Activated CD4-positive, alpha-beta T cell treated with anti-CD3 and anti-CD28 coated beads, Interleukin-2, amount 10 ng/mL, durations not matched to agents 24 days and 14 days (primary cell): ENCODE measurements at regions not wholly inside any gene's neighbourhood (a gene's known extent, or its start where the extent isn't known, plus 50 kb on each side); places are given as distances from the start of the nearest gene placed in this dataset.

Experiments used
- DNase-seq: peaks from one replicate; pipeline ENCODE4 v3.0.0; 2022
- H3K27ac Mint-ChIP-seq: one replicate; pipeline ENCODE4 v1.8.0; 2022; ENCODE audit warnings: mild to moderate bottlenecking, mixed read lengths
- H3K27me3 Mint-ChIP-seq: one replicate; pipeline ENCODE4 v1.8.0; 2022; ENCODE audit warnings: mixed read lengths
- H3K36me3 Mint-ChIP-seq: one replicate; pipeline ENCODE4 v1.8.0; 2022; ENCODE audit warnings: low read depth, mild to moderate bottlenecking, mixed read lengths
- H3K4me1 Mint-ChIP-seq: one replicate; pipeline ENCODE4 v1.8.0; 2021; ENCODE audit warnings: mixed read lengths
- H3K4me3 Mint-ChIP-seq: one replicate; pipeline ENCODE4 v1.8.0; 2022; ENCODE audit warnings: mild to moderate bottlenecking, moderate library complexity, mixed read lengths
- H3K9me3 Mint-ChIP-seq: one replicate; pipeline ENCODE4 v1.8.0; 2021; ENCODE audit warnings: mixed read lengths
- intact Hi-C: fragments of 100-400 bp; cut with micrococcal nuclease; formaldehyde crosslinking; loops from one replicate; pipeline ENCODE4 v1.15.1; 2023

DNA sequence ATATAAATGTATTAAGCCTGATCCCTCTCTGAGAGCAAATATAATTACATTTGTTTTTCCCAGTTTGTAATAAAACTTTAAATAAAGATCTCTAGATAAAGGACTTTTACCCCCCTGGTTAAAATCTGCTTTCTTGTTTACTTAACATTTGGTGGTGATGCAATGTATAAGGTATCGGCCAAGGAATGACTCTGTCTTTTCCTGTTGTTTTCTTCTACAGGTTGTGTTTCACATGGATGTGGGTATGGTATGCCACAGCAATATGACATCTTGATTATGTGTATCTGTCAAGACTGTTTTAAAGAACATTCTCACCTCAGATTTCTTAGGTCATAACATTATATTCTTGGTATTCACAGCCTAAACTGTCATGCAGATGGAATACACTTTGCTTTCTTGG is 210.6 kb upstream of the NOVA1 start:
- no peaks in the 10 kb centered on the region for H3K27me3 Mint-ChIP-seq
- H3K9me3 Mint-ChIP-seq: peaks cover 8% of the 10 kb centered on the region
- DNase-seq: no peak
- no peak overlapping the region for H3K27ac Mint-ChIP-seq
- H3K36me3 Mint-ChIP-seq: no peaks in the 10 kb centered on the region
- intact Hi-C loops: no loop called here
- no peaks in the 10 kb centered on the region for H3K4me1 Mint-ChIP-seq
- H3K4me3 Mint-ChIP-seq: no peak overlapping the region

DNA sequence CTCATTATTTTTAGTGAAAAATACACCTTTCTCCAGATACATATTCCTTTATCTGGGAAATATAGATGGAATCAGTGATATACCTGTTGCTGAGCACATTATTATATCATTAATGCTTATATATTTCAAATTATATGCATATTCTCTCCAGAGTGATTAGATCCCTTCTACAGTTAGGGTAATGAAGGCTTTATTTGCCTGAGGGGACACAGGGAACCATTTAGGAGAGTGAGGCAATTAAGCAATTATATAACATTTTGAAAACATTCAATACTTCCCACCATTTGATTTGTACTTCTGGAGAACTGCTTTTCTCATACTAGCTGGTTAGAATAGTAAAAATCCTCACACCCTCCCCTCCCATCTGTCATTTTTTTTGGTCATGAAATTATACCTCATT is 212.8 kb upstream of the NOVA1 start:
- Mint-ChIP-seq H3K9me3 (peaks cover 8% of the 10 kb centered on the region), H3K36me3 (no peaks in the 10 kb centered on the region), H3K4me3 (no peak overlapping the region), H3K4me1 (no peaks in the 10 kb centered on the region), H3K27ac (no peak overlapping the region), H3K27me3 (no peaks in the 10 kb centered on the region)
- DNase-seq: no peak
- intact Hi-C loops: no loop called here

DNA sequence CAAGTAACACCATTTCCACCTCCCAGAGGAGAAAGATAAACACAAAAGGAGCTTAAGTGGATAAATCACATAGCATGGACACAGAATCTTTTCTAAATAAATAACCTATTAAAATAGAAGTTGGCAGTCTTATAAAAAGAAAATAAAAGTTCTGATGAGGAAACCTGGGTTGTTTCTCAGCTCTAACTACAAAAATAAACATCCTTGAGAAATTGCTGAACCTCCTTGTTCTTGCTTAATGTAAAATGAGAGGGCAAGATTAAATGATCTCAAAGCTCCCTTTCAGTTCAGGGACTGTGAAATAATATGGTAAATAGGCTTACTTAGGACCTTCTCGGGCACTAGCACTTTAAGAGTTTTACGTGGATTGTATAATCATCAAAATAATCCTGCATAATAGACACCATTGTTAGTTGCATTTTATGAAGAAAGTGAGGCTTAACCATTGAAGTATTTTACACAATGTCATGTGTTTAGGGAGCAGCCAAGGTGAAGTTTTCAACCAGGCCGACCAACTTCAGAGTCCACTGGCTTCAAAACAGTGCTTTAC is 214.0 kb upstream of the NOVA1 start:
- H3K27ac Mint-ChIP-seq: no peak overlapping the region
- no peak for DNase-seq
- H3K9me3 Mint-ChIP-seq: peaks cover 8% of the 10 kb centered on the region
- no peaks in the 10 kb centered on the region for H3K4me1 Mint-ChIP-seq
- H3K27me3 Mint-ChIP-seq: no peaks in the 10 kb centered on the region
- intact Hi-C loops: no loop called here
- H3K36me3 Mint-ChIP-seq: no peaks in the 10 kb centered on the region
- H3K4me3 Mint-ChIP-seq: no peak overlapping the region

DNA sequence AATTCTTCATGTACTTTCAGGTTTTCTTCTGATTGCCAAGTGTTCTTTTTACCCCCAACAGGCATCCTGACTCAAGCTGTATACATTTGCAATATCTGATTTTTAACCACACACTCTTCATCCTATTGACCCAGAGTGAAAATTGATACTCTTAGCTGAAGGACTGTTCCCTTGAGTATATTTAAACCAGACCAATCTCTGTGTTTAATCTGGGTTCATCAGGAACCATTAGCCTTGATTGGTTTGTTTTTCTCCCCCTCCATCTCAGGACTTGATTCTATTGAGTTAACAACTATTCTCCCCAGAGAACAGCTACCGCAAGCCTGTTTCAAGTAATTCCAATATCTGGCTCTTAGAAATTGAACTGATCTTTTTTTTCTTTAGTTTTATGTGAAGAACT is 222.3 kb upstream of the NOVA1 start:
- intact Hi-C loops: no loop called here
- DNase-seq: no peak
- Mint-ChIP-seq H3K27ac (no peak overlapping the region), H3K4me3 (no peak overlapping the region), H3K9me3 (no peaks in the 10 kb centered on the region), H3K27me3 (no peaks in the 10 kb centered on the region), H3K4me1 (no peaks in the 10 kb centered on the region), H3K36me3 (no peaks in the 10 kb centered on the region)

DNA sequence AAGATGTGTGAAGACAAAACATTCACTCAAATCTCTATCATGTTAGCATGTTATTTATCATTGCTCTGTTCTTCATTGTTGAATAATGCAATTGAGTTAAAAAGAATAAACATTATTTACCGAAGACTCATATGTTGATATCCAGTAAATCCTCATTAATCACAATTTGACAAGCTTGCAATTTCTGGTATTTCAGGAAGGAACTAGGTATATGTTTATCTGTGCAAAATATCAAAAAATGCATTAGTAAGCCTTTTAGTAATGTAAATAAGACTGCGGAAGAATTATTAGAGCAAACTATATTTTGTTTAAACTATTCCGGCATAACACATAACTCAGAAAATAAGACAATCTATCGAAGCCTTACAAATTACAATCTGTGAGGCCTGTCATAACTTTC is 222.7 kb upstream of the NOVA1 start:
- Mint-ChIP-seq H3K9me3 (no peaks in the 10 kb centered on the region), H3K4me1 (no peaks in the 10 kb centered on the region), H3K27me3 (no peaks in the 10 kb centered on the region), H3K27ac (no peak overlapping the region), H3K4me3 (no peak overlapping the region), H3K36me3 (no peaks in the 10 kb centered on the region)
- intact Hi-C loops: no loop called here
- no peak for DNase-seq

DNA sequence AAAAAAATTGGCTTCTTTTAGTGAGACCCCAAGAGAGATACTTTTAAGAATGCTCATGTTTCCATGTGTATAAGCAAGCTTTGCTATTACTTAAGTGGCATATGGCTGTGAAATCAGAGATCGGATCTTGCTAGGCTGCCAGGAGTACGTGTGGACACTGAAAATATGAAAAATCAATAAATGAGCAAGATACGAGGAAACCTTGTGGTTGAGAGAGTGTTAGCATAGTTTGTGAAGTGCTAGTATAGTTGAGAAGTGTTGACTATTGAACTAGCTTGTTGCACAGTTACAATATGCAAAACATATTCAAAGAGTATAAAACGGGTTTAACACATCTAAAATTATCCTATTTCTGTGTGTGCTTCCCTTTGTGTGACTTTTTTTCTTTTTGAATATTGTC is 230.9 kb upstream of the NOVA1 start:
- H3K27ac Mint-ChIP-seq: no peak overlapping the region
- no peaks in the 10 kb centered on the region for H3K36me3 Mint-ChIP-seq
- no peaks in the 10 kb centered on the region for H3K4me1 Mint-ChIP-seq
- H3K9me3 Mint-ChIP-seq: peaks cover 12% of the 10 kb centered on the region
- intact Hi-C loops: no loop called here
- no peak for DNase-seq
- H3K27me3 Mint-ChIP-seq: no peaks in the 10 kb centered on the region
- H3K4me3 Mint-ChIP-seq: no peak overlapping the region

DNA sequence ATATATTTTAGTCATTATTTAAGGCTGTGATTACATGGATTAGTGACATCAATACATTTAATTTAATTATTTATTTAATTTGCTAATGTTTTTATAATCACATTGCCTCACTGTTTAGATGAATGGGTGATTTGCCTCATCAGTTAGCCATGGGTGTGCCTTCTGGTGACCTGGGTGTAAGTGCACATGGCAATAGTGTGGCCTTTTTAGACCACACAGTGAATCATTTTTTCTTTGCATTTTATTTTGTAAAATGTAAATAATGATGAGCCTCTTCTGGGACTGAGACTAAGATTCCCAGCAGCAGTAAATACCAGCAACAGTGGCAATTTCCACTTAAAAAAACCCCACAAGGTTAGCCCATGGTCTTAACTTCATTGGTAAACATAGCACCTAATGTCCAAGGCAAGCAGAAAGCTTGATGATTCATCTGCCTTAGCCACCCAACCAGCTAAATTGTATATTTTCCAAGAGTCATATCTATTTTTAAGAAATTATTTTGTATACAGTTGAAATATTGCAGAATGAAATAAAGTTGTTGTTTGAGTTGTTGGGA is 235.9 kb upstream of the NOVA1 start:
- H3K27ac Mint-ChIP-seq: no peak overlapping the region
- H3K4me3 Mint-ChIP-seq: no peak overlapping the region
- no peaks in the 10 kb centered on the region for H3K36me3 Mint-ChIP-seq
- no peaks in the 10 kb centered on the region for H3K4me1 Mint-ChIP-seq
- DNase-seq: no peak
- intact Hi-C loops: no loop called here
- peaks cover 12% of the 10 kb centered on the region for H3K9me3 Mint-ChIP-seq
- H3K27me3 Mint-ChIP-seq: no peaks in the 10 kb centered on the region

DNA sequence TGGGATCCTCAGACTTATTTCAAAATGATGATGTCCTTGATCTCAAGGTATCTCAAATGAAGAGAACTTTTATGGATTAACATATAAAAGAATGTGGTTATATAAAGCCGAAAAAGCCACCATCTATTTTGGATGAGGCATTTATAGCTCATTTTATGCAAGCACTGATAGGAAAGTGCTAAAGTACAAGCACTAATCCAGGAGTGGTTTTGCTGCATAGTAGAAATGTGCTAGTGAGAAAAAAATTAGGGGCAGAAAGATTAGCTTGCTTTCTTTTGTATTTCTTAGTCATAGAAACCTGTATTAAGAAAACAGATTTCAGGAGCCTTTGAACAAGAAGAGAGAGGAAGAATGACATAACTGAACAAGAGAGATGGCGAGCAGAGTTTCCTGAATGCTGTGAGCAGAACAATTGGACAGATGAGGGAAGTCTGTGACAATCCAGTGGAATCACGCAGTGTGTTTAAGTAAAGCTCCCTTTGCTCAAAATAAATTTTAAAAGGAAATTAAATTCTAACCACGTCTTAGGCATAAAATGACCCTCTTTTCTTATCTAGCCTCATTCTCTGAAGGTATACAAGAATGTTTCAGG is 238.2 kb upstream of the NOVA1 start:
- Mint-ChIP-seq H3K27ac (no peak overlapping the region), H3K4me1 (no peaks in the 10 kb centered on the region)

DNA sequence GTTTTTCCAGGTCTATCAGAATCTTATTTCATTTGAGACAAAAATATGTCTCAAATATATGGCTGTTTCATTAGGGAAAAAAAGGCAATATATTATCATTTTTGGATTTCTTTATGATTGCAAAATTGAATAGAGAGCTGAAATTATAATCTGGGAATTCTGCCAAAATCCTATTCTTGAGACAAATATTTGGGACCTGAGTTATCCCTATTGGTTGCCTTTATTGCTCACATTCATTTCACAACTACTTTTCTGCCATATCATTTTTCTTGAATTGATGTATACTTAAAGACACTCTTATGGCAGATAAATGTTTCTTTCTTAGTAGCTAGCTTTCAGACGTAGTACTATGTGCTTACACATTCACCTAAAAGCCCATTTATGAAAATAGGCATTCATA is 241.6 kb upstream of the NOVA1 start:
- peaks cover 11% of the 10 kb centered on the region for H3K9me3 Mint-ChIP-seq
- no peaks in the 10 kb centered on the region for H3K4me1 Mint-ChIP-seq
- H3K27me3 Mint-ChIP-seq: no peaks in the 10 kb centered on the region
- intact Hi-C loops: no loop called here
- H3K27ac Mint-ChIP-seq: no peak overlapping the region
- no peak for DNase-seq
- no peak overlapping the region for H3K4me3 Mint-ChIP-seq
- no peaks in the 10 kb centered on the region for H3K36me3 Mint-ChIP-seq

More for the DNA sequence above, 238.2 kb upstream of the NOVA1 start:
- no peaks in the 10 kb centered on the region for H3K36me3 Mint-ChIP-seq
- peaks cover 12% of the 10 kb centered on the region for H3K9me3 Mint-ChIP-seq
- no peak overlapping the region for H3K4me3 Mint-ChIP-seq
- intact Hi-C loops: no loop called here
- DNase-seq: no peak
- no peaks in the 10 kb centered on the region for H3K27me3 Mint-ChIP-seq

DNA sequence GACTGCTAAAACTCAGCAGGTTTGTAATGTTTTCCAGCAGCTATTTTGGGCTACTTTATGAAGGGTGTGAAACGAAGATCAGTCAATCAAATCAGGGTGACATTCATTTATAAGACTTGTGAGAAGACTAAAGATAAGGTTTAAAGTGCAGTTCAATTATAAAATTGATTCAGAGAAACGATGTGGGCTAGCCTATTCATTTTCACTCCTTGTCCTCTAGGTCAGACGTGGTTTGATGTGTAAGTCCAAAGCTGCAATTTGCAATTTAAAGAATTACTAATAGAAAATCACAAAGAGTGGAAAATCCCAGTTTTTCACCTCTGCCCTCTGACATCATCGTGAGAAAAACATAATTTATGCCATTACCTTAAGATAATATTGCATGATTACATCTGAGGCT is 243.5 kb upstream of the NOVA1 start:
- no peak for DNase-seq
- Mint-ChIP-seq H3K27ac (no peak overlapping the region), H3K4me1 (no peaks in the 10 kb centered on the region), H3K27me3 (no peaks in the 10 kb centered on the region), H3K9me3 (peaks cover 21% of the 10 kb centered on the region), H3K4me3 (no peak overlapping the region), H3K36me3 (no peaks in the 10 kb centered on the region)
- intact Hi-C loops: no loop called here

DNA sequence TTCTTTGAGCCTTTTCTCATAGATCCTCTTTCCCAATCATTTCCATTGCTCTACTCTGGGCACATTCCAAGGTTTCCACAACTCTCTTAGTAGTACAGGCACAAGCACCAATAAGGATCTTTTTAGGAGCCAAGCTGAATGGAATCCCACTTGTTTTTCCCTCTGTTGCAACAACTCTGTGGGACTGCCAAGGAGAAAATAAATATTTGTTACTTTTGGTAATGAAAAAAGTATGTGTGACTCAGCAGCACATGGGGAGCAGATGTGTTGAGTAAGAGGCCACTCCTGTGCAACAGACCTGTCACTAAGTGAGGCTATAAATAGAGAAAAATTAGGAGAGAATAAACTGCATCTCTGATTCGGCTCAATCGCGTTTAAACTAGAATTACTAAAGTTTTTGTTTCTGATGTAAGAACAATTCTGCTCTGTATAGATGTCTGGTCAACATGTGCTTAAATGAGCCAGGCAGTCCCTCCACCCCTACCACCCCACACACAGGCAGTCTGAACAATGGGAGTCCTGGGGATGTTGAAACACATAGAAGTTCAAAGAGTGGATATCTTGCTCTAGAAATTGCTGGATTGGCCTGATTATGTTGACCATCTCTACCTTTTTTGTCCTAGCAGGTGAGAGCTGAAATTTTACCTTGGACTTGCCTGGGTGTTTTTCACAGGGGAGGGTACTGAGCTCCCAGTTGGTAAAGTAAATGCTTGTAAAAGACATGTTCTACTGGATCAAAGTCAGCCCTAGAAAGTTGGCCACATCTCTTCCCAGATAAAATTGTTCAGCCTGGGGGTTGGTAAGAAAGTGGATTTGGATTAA is 244.3 kb upstream of the NOVA1 start:
- intact Hi-C loops: no loop called here
- H3K36me3 Mint-ChIP-seq: no peaks in the 10 kb centered on the region
- H3K27ac Mint-ChIP-seq: no peak overlapping the region
- H3K27me3 Mint-ChIP-seq: no peaks in the 10 kb centered on the region
- H3K9me3 Mint-ChIP-seq: peaks cover 21% of the 10 kb centered on the region
- DNase-seq: no peak
- H3K4me3 Mint-ChIP-seq: no peak overlapping the region
- no peaks in the 10 kb centered on the region for H3K4me1 Mint-ChIP-seq

DNA sequence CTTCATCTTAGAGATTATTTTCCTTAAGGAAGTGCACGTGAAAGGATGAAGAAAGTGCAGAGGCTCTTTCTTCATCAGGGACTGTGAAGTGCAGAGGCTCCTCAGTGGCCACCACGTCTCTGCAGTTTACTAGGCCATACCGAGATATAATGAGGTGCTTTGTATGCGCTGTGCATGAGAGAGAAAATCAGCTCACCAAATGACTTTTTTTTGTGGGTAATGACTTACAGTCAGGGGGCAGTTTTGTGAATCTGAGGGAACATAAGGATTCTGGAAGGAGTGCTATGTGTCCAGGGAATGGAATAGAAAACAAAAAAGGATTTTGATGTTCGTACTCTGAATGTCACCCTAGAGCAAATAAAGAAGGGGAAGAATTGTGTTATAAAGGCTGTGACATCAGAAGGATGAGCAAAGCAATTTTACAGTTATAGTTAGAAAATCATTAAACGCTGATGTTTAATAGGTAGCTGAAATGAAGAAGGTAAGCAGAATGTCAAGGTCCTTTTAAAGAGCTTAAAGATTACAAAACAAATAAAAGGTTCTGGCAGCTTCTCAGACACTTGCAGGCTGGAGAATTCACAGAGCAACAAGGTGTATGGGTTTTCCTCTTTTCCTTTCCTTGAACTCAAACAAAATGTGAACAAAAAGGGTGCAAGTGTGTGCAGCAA is 247.5 kb upstream of the NOVA1 start:
- DNase-seq: no peak
- Mint-ChIP-seq H3K27me3 (no peaks in the 10 kb centered on the region), H3K36me3 (no peaks in the 10 kb centered on the region), H3K4me1 (no peaks in the 10 kb centered on the region), H3K9me3 (peaks cover 16% of the 10 kb centered on the region), H3K27ac (no peak overlapping the region), H3K4me3 (no peak overlapping the region)
- intact Hi-C loops: no loop called here

DNA sequence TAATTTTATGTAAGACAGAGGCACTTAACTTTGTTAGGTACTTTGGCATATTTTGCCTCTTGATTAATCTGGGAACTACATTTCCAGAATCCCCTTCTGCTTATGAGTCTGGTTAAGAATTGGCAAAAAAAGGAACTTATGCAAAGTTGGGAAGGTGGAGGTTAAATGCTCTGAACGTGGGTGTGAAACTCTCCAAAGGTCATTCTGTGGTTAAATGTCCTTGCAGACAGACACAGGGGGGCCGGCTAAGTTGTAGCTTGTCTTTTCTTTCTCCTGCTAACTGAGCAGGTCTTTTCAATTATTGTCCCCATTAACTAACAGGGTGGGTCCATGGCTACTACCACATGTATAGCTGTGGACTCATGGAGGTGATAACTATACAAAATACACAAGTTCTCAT is 248.6 kb upstream of the NOVA1 start:
- Mint-ChIP-seq H3K27me3 (no peaks in the 10 kb centered on the region), H3K36me3 (no peaks in the 10 kb centered on the region), H3K27ac (no peak overlapping the region), H3K4me1 (no peaks in the 10 kb centered on the region), H3K9me3 (peaks cover 16% of the 10 kb centered on the region), H3K4me3 (no peak overlapping the region)
- intact Hi-C loops: no loop called here
- DNase-seq: no peak

DNA sequence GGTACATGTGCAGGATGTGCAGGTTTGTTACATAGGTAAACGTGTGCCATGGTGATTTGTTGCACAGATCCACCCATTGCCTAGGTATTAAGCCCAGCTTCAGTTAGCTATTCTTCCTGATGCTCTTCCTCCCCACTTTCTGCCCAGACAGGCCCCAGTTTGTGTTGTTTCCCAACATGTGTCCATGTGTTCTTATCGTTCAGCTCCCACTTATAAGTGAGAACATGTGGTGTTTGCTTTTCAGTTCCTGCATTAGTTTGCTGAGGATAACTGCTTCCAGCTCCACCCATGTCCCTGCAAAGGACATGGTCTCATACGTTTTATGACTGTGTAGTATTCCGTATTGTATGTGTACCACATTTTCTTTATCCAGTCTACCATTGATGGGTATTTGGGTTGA is 251.7 kb upstream of the NOVA1 start:
- DNase-seq: no peak
- no peak overlapping the region for H3K4me3 Mint-ChIP-seq
- no peaks in the 10 kb centered on the region for H3K36me3 Mint-ChIP-seq
- peaks cover 9% of the 10 kb centered on the region for H3K9me3 Mint-ChIP-seq
- intact Hi-C loops: no loop called here
- no peaks in the 10 kb centered on the region for H3K27me3 Mint-ChIP-seq
- H3K4me1 Mint-ChIP-seq: no peaks in the 10 kb centered on the region
- H3K27ac Mint-ChIP-seq: no peak overlapping the region
